Peyer's patch (tissue), 4 donors: ENCODE measurements at regions not wholly inside any gene's neighbourhood (a gene's known extent, or its start where the extent isn't known, plus 50 kb on each side); places are given as distances from the start of the nearest gene placed in this dataset.

Experiments used
- CTCF ChIP-seq, 6 experiments: fragments of 450-650 bp in 4 of 6; fragments of 200-600 bp in 2 of 6; sonication (generic) in 1 of 6; IDR thresholded peaks; one replicate each; pipeline ENCODE4 v1.5.1; 2017 to 2019; ENCODE audit warnings: antibody characterized with exemption in 6 of 6, mild to moderate bottlenecking in 3 of 6, moderate library complexity in 1 of 6
- POLR2A ChIP-seq, 2 donors: fragments of 450-650 bp; IDR thresholded peaks; one replicate each; pipeline ENCODE4 v1.5.1; 2017; ENCODE audit warnings: antibody characterized with exemption in 2 of 2, mild to moderate bottlenecking in 2 of 2, moderate library complexity in 2 of 2

- TF ChIP-seq CTCF (IDR thresholded peaks at IDR 0.05) (no peak), POLR2A (IDR thresholded peaks at IDR 0.05) (no peak)
Observed at GRCh38 chr13:74871369-74872070, 610.4 kb downstream of the TBC1D4 start.
